K562 (cell line): ENCODE measurements at regions not wholly inside any gene's neighbourhood (a gene's known extent, or its start where the extent isn't known, plus 50 kb on each side); places are given as distances from the start of the nearest gene placed in this dataset.

ENCODE experiments used
- ATAC-seq: fragments of 200-7000 bp; cut with Tn5 transposase; 3 replicates; pipeline ENCODE4 v1.9.1; 2020; ENCODE audit warnings: moderate library complexity
- BruUV-seq: library from RNA; stranded (reverse); fragments of 400-500 nt; replicated peaks from 2 replicates; lab custom pipeline; 2021; lab: Mats Ljungman, UMichigan
- CTCF ChIA-PET: fragments of 300-600 bp; formaldehyde crosslinking; extraction: SDS; loops from one replicate; lab custom pipeline; 2021; ENCODE audit warnings: low intra/inter-chr PET ratio; lab: Yijun Ruan, JAX
- POLR2A ChIA-PET: fragments of 300-600, 350-650 bp; sonication (Branson Sonifier 250); formaldehyde crosslinking; extraction: SDS; loops from one replicate; lab custom pipeline; 2021; ENCODE audit warnings: antibody characterized with exemption, inconsistent platforms; lab: Yijun Ruan, JAX
- DNase-seq, 4 experiments: peaks; one replicate each; pipeline versions ENCODE4 v3.0.0 to v3.0.0-alpha.2; 2011 to 2018; ENCODE audit warnings: low spot score in 3 of 4, mixed read lengths in 3 of 4; ENCODE audit errors: extremely low read depth in 1 of 4
- FAIRE-seq: peaks from 2 replicates; lab custom pipeline; 2011; peaks lifted over from hg19 to GRCh38; lab: Jason Lieb, UNC
- H2AFZ ChIP-seq: 2 replicates; pipeline ENCODE4 v1.6.0; 2011; ENCODE audit warnings: low read depth, low read length, control low read depth, inconsistent platforms
- H3K27ac ChIP-seq: fragments of 200-600 bp; 3 replicates; pipeline ENCODE4 v1.8.0; 2011; ENCODE audit warnings: low read depth, mild to moderate bottlenecking, control low read depth, inconsistent platforms, low read length, moderate library complexity, mixed read lengths; ENCODE audit errors: extremely low read depth
- H3K27me3 ChIP-seq, 2 experiments: fragments of 300-600 bp in 1 of 2; 2 replicates in 1 of 2; 3 replicates in 1 of 2; pipeline versions ENCODE4 v1.6.0 to v1.8.0; 2011; ENCODE audit warnings: inconsistent platforms in 2 of 2, low read length in 2 of 2, mild to moderate bottlenecking in 1 of 2, mixed read lengths in 1 of 2, moderate library complexity in 1 of 2; ENCODE audit not compliant: control insufficient read depth in 2 of 2, insufficient read depth in 2 of 2
- H3K36me3 ChIP-seq: fragments of 300-600 bp; 3 replicates; pipeline ENCODE4 v1.8.0; 2011; ENCODE audit warnings: mild to moderate bottlenecking, low read length, inconsistent platforms; ENCODE audit not compliant: control insufficient read depth, insufficient read depth
- H3K4me1 ChIP-seq, 2 experiments: fragments of 200-600 bp in 1 of 2; replicated peaks in 1 of 2; 2 replicates in 1 of 2; 3 replicates in 1 of 2; pipeline versions ENCODE4 v1.5.1 to v1.8.0; 2011; ENCODE audit warnings: inconsistent platforms in 2 of 2, low read length in 2 of 2, mild to moderate bottlenecking in 1 of 2, mixed read lengths in 1 of 2, moderate library complexity in 1 of 2; ENCODE audit not compliant: control insufficient read depth in 2 of 2, insufficient read depth in 2 of 2
- H3K4me2 ChIP-seq: 2 replicates; pipeline ENCODE4 v1.6.1; 2011; ENCODE audit warnings: low read length, control low read depth, inconsistent platforms, mixed read lengths; ENCODE audit not compliant: insufficient read depth
- H3K4me3 ChIP-seq: fragments of 200-600 bp; sonication (generic), shearing (Covaris generic); 2 replicates; pipeline ENCODE4 v1.5.1; 2016; ENCODE audit warnings: control low read depth, inconsistent platforms
- H3K79me2 ChIP-seq: fragments of 200-600 bp; 3 replicates; pipeline ENCODE4 v1.8.0; 2011; ENCODE audit warnings: low read length, inconsistent platforms; ENCODE audit not compliant: control insufficient read depth, insufficient read depth
- H3K9ac ChIP-seq, 2 experiments: 2 replicates each; pipeline versions ENCODE4 v1.6.0 to v1.6.1; 2011; ENCODE audit warnings: low read depth in 2 of 2, low read length in 2 of 2, control low read depth in 1 of 2, inconsistent platforms in 1 of 2, mild to moderate bottlenecking in 1 of 2, mixed read lengths in 1 of 2; ENCODE audit not compliant: insufficient read depth in 1 of 2
- H3K9me1 ChIP-seq: one replicate; pipeline ENCODE4 v1.6.0; 2011; ENCODE audit warnings: inconsistent platforms, mild to moderate bottlenecking, low read length, moderate library complexity; ENCODE audit not compliant: control insufficient read depth, insufficient read depth
- H3K9me3 ChIP-seq: replicated peaks from 2 replicates; pipeline ENCODE4 v1.5.1; 2011; ENCODE audit warnings: low read depth, low read length, inconsistent platforms; ENCODE audit not compliant: control insufficient read depth, insufficient read depth
- H4K20me1 ChIP-seq: replicated peaks from 2 replicates; pipeline ENCODE4 v1.6.1; 2011; ENCODE audit warnings: low read length, inconsistent platforms, mixed read lengths; ENCODE audit not compliant: control insufficient read depth, insufficient read depth
- HMG20B ChIP-seq: fragments of 250-450 bp; sonication (Bioruptor Pico); IDR thresholded peaks from 2 replicates; pipeline ENCODE4 v1.5.0; 2021; ENCODE audit warnings: mild to moderate bottlenecking
- IRF2 ChIP-seq: sonication (generic); formaldehyde crosslinking; IDR thresholded peaks from 2 replicates; pipeline ENCODE4 v1.8.1; 2022; ENCODE audit warnings: mild to moderate bottlenecking, missing genetic modification reagents
- NR1H2 ChIP-seq: sonication (generic); formaldehyde crosslinking; IDR thresholded peaks from 2 replicates; pipeline ENCODE4 v1.4.0; 2020; ENCODE audit warnings: mild to moderate bottlenecking, missing genetic modification reagents
- WGBS: fragments of 100-300 bp; shearing (Covaris generic); methylation state at CpG from one replicate; pipeline ENCODE4 v1.1.6; 2016; ENCODE audit warnings: low coverage, mixed read lengths; ENCODE audit not compliant: insufficient coverage; ENCODE audit errors: missing lambda C conversion rate; 5-methylcytosine and 5-hydroxymethylcytosine counted together
- in situ Hi-C: fragments of 300-500 bp; cut with MboI; formaldehyde crosslinking; loops from 4 replicates; pipeline ENCODE4 v1.15.0; 2018; ENCODE audit warnings: inconsistent platforms, mixed read lengths
- intact Hi-C: fragments of 100-400 bp; cut with micrococcal nuclease; formaldehyde crosslinking; loops from 2 replicates; pipeline ENCODE4 v1.14.2; 2022

- POLR2A ChIA-PET = no interaction called here
- ATAC-seq (no peak), DNase-seq (no peak), FAIRE-seq (no peak)
- Histone ChIP-seq H2AFZ (no peak overlapping the region), H3K4me2 (no peak overlapping the region), H3K27me3 (no peaks in the 10 kb centered on the region; a peak in 1 of 5 replicates), H3K36me3 (no peaks in the 10 kb centered on the region), H3K9me3 (no peaks in the 10 kb centered on the region), H3K4me3 (no peak overlapping the region), H3K9ac (no peak overlapping the region), H3K27ac (no peak overlapping the region), H3K4me1 (no peaks in the 10 kb centered on the region), H3K79me2 (no peaks in the 10 kb centered on the region), H3K9me1 (no peaks in the 10 kb centered on the region), H4K20me1 (no peaks in the 10 kb centered on the region)
- 18% methylated on average over 5 of the region's 5 CpGs for WGBS
- intact Hi-C loops = loop anchor here (5.0 kb wide), 1 partner anchor 132 kb away; no protein-coding TSS in a partner anchor
- in situ Hi-C loops = no loop called here
- CTCF ChIA-PET = interaction anchor here (1.0 kb wide), 1 partner anchor 134 kb away, joined by 4 read pairs; no protein-coding TSS in a partner anchor
- TF ChIP-seq HMG20B (CRISPR knock-in tag) = no peak
- no TSS peak for BruUV-seq
Measured at GRCh38 chr3:56854856-56855611, 53.3 kb upstream of the ARHGEF3 start.

- ChIA-PET POLR2A (no interaction called here), CTCF (no interaction called here)
- no peak for FAIRE-seq
- Histone ChIP-seq H3K4me3 (no peak overlapping the region), H4K20me1 (no peaks in the 10 kb centered on the region), H3K9me1 (no peaks in the 10 kb centered on the region), H3K36me3 (no peaks in the 10 kb centered on the region), H3K27ac (no peak overlapping the region), H3K4me1 (no peaks in the 10 kb centered on the region), H3K27me3 (no peaks in the 10 kb centered on the region; a peak in 1 of 5 replicates), H3K9me3 (no peaks in the 10 kb centered on the region), H3K9ac (no peak overlapping the region), H3K4me2 (no peak overlapping the region), H3K79me2 (no peaks in the 10 kb centered on the region), H2AFZ (no peak overlapping the region)
- no peak for ATAC-seq
- no peak for DNase-seq
- TF ChIP-seq NR1H2 (CRISPR knock-in tag) = no peak
- no peak for TF ChIP-seq IRF2 (CRISPR knock-in tag)
- no TSS peak for BruUV-seq
- in situ Hi-C loops = no loop called here
- 0% methylated on average over 9 of the region's 9 CpGs for WGBS
- intact Hi-C loops = no loop called here
Measured at GRCh38 chr3:56851966-56852884, 50.5 kb upstream of the ARHGEF3 start.
